Aorta (tissue), 5 donors: ENCODE measurements at regions not wholly inside any gene's neighbourhood (a gene's known extent, or its start where the extent isn't known, plus 50 kb on each side); places are given as distances from the start of the nearest gene placed in this dataset.
A peak's percentile ranks its signal among the peaks of the same experiment; 100 is the strongest.

Experiments
- ATAC-seq: fragments of 200-7000 bp; cut with Tn5 transposase; one replicate; pipeline ENCODE4 v1.9.1; 2022; ENCODE audit warnings: moderate library complexity; ENCODE audit not compliant: low FRiP score
- DNase-seq, 2 donors: peaks; one replicate each; pipeline ENCODE4 v3.0.0-alpha.2; 2020
- H3K27ac ChIP-seq, 2 donors: one replicate each; pipeline ENCODE4 v1.5.1; 2013; ENCODE audit warnings: low read length in 2 of 2, mild to moderate bottlenecking in 2 of 2, moderate library complexity in 2 of 2, control low read depth in 1 of 2, inconsistent platforms in 1 of 2, low read depth in 1 of 2
- H3K27me3 ChIP-seq, 2 donors: one replicate each; pipeline ENCODE4 v1.6.1; 2013; ENCODE audit warnings: control low read depth in 1 of 2, low read length in 1 of 2, mild to moderate bottlenecking in 1 of 2, moderate library complexity in 1 of 2; ENCODE audit not compliant: insufficient read depth in 2 of 2, control insufficient read depth in 1 of 2
- H3K36me3 ChIP-seq, 2 donors: one replicate each; pipeline ENCODE4 v1.6.1; 2013; ENCODE audit warnings: control low read depth in 1 of 2, low read length in 1 of 2, mild to moderate bottlenecking in 1 of 2; ENCODE audit not compliant: insufficient read depth in 2 of 2, control insufficient read depth in 1 of 2
- H3K4me1 ChIP-seq, 2 donors: one replicate each; pipeline ENCODE4 v1.6.1; 2013; ENCODE audit warnings: low read length in 2 of 2, control low read depth in 1 of 2, mild to moderate bottlenecking in 1 of 2, moderate library complexity in 1 of 2; ENCODE audit not compliant: insufficient read depth in 2 of 2, control insufficient read depth in 1 of 2
- H3K4me3 ChIP-seq, 2 donors: one replicate each; pipeline ENCODE4 v1.5.1; 2013; ENCODE audit warnings: low read length in 2 of 2, control low read depth in 1 of 2, mild to moderate bottlenecking in 1 of 2
- H3K9me3 ChIP-seq: one replicate; pipeline ENCODE4 v1.6.1; 2013; ENCODE audit warnings: mild to moderate bottlenecking, low read length; ENCODE audit not compliant: control insufficient read depth
- WGBS, 2 donors: extraction: QIAGEN DNeasy Blood & Tissue Kit; methylation state at CpG; one replicate each; pipeline ENCODE4 v1.1.7; 2013; 5-methylcytosine and 5-hydroxymethylcytosine counted together
- intact Hi-C, 2 donors: fragments of 100-400 bp; cut with DNase I; formaldehyde crosslinking; loops; one replicate each; pipeline versions ENCODE4 v1.14.2 to v1.15.0; 2022
- donor health status: healthy with polysubstance abuse.
- donor health status: Bipolar disorder and iron deficiency.
- donor health status: DM: no; HTN: no; CAD: no.
- donor health status: DM: no; HTN: no; CAD: no.
- donor health status: DM: yes; HTN: yes; CAD: no.

DNA sequence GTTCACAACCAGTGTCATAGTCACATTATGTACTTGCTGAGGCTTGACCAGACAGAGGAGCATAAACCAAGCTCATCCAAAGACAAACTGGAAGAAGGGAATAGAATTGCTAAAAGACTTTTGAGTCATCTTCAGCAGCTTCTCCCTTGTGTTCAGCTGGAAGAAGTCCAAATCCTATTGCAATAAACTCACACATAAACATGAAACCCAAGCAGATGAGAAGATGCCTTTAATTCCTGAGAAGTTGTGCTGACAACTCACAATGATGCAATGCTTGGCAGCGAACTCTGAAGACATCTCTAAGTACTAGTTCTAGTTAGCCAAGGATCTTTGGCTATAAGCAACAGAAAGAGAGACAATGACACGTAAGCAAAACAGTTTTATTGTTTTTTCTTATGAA is 642.1 kb downstream of the KCTD16 start:
- Histone ChIP-seq H3K27me3 (no peaks in the 10 kb centered on the region), H3K9me3 (peaks cover 2% of the 10 kb centered on the region), H3K27ac (no peak overlapping the region), H3K36me3 (no peaks in the 10 kb centered on the region), H3K4me3 (no peak overlapping the region), H3K4me1 (no peaks in the 10 kb centered on the region)
- intact Hi-C loops = no loop called here
- DNase-seq (peak in 1 of 2 donors; percentile 51), ATAC-seq (peak; percentile 64)
- WGBS, 2 donors = 82 to 87% methylated on average over 2 of the region's 2 CpGs

- Histone ChIP-seq H3K36me3 (no peaks in the 10 kb centered on the region), H3K4me1 (no peaks in the 10 kb centered on the region), H3K9me3 (no peaks in the 10 kb centered on the region), H3K27me3 (no peaks in the 10 kb centered on the region), H3K4me3 (no peak overlapping the region), H3K27ac (no peak overlapping the region)
- no peak for DNase-seq
- intact Hi-C loops = no loop called here
- ATAC-seq = no peak
Measured at GRCh38 chr5:144800169-144800568, 629.5 kb downstream of the KCTD16 start.

DNA sequence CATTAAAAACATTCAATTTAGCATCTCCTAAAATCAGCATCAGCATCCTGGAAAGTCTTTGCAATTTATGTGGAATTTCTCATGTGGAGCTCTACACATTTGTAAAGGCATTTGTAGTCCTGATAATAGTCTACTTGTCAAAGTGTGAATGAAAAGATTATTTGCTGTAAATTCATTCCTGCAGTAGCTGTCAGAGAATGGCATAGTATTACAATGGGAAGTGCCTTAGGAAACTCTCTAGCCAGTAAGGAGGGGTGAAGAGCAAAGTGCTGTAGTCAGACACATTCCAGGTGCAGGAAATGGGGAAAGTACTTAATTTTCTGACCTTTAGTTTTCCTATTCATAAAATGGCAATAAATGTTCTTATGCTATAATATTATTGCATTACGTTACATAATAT is 627.9 kb downstream of the KCTD16 start:
- no peak overlapping the region for H3K27ac ChIP-seq
- intact Hi-C loops = no loop called here
- no peaks in the 10 kb centered on the region for H3K27me3 ChIP-seq
- no peaks in the 10 kb centered on the region for H3K9me3 ChIP-seq
- H3K36me3 ChIP-seq = no peaks in the 10 kb centered on the region
- no peaks in the 10 kb centered on the region for H3K4me1 ChIP-seq
- ATAC-seq (no peak), DNase-seq (no peak)
- H3K4me3 ChIP-seq = no peak overlapping the region
- 77 to 86% methylated on average over 1 of the region's 1 CpG for WGBS, 2 donors

GRCh38 chr5:144794922-144795321 is 624.2 kb downstream of the KCTD16 start:
- no peaks in the 10 kb centered on the region for H3K27me3 ChIP-seq
- H3K9me3 ChIP-seq = no peaks in the 10 kb centered on the region
- WGBS, 2 donors = 30 to 40% methylated on average over 1 of the region's 1 CpG
- no peak overlapping the region for H3K4me3 ChIP-seq
- no peaks in the 10 kb centered on the region for H3K4me1 ChIP-seq
- no peak overlapping the region for H3K27ac ChIP-seq
- DNase-seq (no peak), ATAC-seq (no peak)
- no peaks in the 10 kb centered on the region for H3K36me3 ChIP-seq
- intact Hi-C loops = no loop called here

DNA sequence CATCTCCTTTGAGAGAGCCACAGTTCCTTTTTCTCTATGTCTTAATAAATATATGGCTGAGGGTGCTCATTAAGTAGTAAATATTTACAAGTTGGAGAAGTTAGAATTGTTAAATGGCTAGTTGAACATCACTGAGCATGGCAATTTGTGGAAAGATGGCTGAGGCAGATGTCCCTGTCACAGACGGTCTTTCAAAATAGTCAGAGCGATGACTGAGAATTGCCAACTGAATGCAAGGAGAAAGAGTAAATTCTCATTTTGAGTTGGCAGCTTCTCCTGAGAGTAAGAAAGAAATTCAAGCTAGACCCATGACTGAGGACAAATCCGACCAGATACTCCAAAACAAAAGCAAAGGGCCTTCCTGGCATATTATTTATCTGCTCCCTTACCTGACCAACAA is 617.9 kb downstream of the KCTD16 start:
- ATAC-seq (no peak), DNase-seq (no peak)
- Histone ChIP-seq H3K9me3 (no peaks in the 10 kb centered on the region), H3K4me1 (no peaks in the 10 kb centered on the region), H3K27ac (no peak overlapping the region), H3K36me3 (no peaks in the 10 kb centered on the region), H3K27me3 (no peaks in the 10 kb centered on the region), H3K4me3 (no peak overlapping the region)
- intact Hi-C loops = no loop called here
- WGBS, 2 donors = 72% methylated on average over 3 of the region's 3 CpGs

GRCh38 chr5:144788046-144788445 is 617.4 kb downstream of the KCTD16 start:
- ATAC-seq = no peak

DNA sequence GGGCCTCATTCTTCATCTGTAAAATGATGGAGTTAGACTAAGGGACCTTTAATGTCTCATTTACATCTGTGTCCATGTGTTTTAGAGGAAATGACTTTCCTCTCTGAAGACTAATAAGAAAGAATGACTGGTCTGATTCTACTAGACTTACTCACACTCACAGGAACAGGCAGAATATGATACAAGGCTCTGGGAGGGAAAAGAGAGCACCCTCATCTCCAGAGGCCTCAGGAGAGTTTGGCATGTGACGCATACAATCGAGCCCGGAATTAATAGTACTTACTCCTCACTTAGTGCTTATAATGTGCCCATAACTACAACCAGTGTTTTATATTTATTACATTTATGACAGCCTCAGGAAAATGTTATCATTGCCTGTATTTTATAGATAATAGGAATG is 608.7 kb downstream of the KCTD16 start:
- 80 to 83% methylated on average over 3 of the region's 3 CpGs for WGBS, 2 donors
- intact Hi-C loops = no loop called here
- H3K27ac ChIP-seq = no peak overlapping the region
- DNase-seq (no peak), ATAC-seq (no peak)
- no peaks in the 10 kb centered on the region for H3K27me3 ChIP-seq
- H3K4me3 ChIP-seq = no peak overlapping the region
- no peaks in the 10 kb centered on the region for H3K9me3 ChIP-seq
- no peaks in the 10 kb centered on the region for H3K4me1 ChIP-seq
- H3K36me3 ChIP-seq = no peaks in the 10 kb centered on the region

More at GRCh38 chr5:144788046-144788445, 617.4 kb downstream of the KCTD16 start:
- H3K27ac ChIP-seq = no peak overlapping the region
- H3K9me3 ChIP-seq = no peaks in the 10 kb centered on the region
- intact Hi-C loops = no loop called here
- no peaks in the 10 kb centered on the region for H3K27me3 ChIP-seq
- no peak for DNase-seq
- no peaks in the 10 kb centered on the region for H3K4me1 ChIP-seq
- H3K36me3 ChIP-seq = no peaks in the 10 kb centered on the region
- H3K4me3 ChIP-seq = no peak overlapping the region
- 80% methylated on average over 1 of the region's 1 CpG for WGBS, 2 donors

DNA sequence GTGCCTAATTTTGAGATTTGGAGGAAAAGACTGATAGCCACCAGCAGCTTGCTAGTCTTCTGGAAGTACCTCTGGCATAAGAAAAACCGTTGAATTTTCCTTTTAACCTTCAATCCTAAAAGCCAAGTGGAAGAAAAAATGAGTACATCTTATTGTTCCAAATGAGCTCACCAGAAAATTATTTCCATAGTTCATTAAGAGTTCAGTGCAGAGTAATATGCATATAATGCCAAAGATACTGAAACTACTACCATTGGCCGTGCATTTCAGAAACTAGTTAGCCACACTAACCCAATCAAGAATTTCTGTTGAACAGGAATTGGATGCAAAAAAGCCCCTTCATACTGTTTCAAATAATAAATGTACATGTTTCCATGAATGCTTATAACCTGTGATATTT is 607.9 kb downstream of the KCTD16 start:
- Histone ChIP-seq H3K27ac (no peak overlapping the region), H3K4me1 (no peaks in the 10 kb centered on the region), H3K4me3 (no peak overlapping the region), H3K27me3 (no peaks in the 10 kb centered on the region), H3K36me3 (no peaks in the 10 kb centered on the region), H3K9me3 (no peaks in the 10 kb centered on the region)
- DNase-seq = no peak
- 59% methylated on average over 2 of the region's 2 CpGs for WGBS, 2 donors
- intact Hi-C loops = no loop called here
- no peak for ATAC-seq

GRCh38 chr5:144774197-144774596 is 603.5 kb downstream of the KCTD16 start:
- H3K27ac ChIP-seq = no peak overlapping the region
- no peaks in the 10 kb centered on the region for H3K4me1 ChIP-seq
- no peaks in the 10 kb centered on the region for H3K36me3 ChIP-seq
- H3K9me3 ChIP-seq = no peaks in the 10 kb centered on the region
- H3K27me3 ChIP-seq = no peaks in the 10 kb centered on the region
- WGBS, 2 donors = 43 to 46% methylated on average over 1 of the region's 1 CpG
- no peak overlapping the region for H3K4me3 ChIP-seq
- ATAC-seq = no peak
- no peak for DNase-seq
- intact Hi-C loops = no loop called here
